Activated naive CD8-positive, alpha-beta T cell treated with anti-CD3 and anti-CD28 coated beads for 36 hours (primary cell): ENCODE measurements at regions not wholly inside any gene's neighbourhood (a gene's known extent, or its start where the extent isn't known, plus 50 kb on each side); places are given as distances from the start of the nearest gene placed in this dataset.

Experiments
- DNase-seq: peaks from one replicate; pipeline ENCODE4 v3.0.0; 2021
- H3K27ac Mint-ChIP-seq: one replicate; pipeline ENCODE4 v1.8.0; 2022; ENCODE audit warnings: mild to moderate bottlenecking, moderate library complexity, mixed read lengths
- H3K27me3 Mint-ChIP-seq: one replicate; pipeline ENCODE4 v1.8.0; 2022; ENCODE audit warnings: mild to moderate bottlenecking, mixed read lengths
- H3K36me3 Mint-ChIP-seq: one replicate; pipeline ENCODE4 v1.8.0; 2021; ENCODE audit warnings: mild to moderate bottlenecking, mixed read lengths
- H3K4me1 Mint-ChIP-seq: one replicate; pipeline ENCODE4 v1.8.0; 2021; ENCODE audit warnings: mixed read lengths
- H3K4me3 Mint-ChIP-seq: one replicate; pipeline ENCODE4 v1.8.0; 2022; ENCODE audit warnings: mild to moderate bottlenecking, moderate library complexity, mixed read lengths
- H3K9me3 Mint-ChIP-seq: one replicate; pipeline ENCODE4 v1.8.0; 2022; ENCODE audit warnings: mixed read lengths

DNA sequence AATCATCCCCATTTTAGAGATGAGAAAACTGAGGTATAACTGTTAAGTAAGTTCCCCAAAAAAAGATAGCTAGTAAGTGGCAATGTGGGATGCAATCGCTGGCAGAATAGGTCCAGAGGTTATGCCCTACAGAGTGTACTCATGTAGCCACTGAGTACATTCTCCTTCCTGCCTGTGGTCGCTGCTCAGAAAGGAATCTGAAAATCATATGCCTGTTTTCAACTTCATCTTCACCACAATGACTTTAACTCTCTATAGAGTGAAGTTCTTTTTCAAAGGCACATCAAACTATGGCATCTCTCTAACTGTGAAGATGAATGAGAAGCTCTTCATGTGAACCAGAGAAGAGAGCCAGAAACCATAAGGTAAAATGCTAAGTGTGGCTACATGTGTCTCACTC, 162.2 kb upstream of the SLC25A13 start:
- DNase-seq, result no peak
- Mint-ChIP-seq H3K36me3 (no peaks in the 10 kb centered on the region), H3K4me1 (peaks cover 5% of the 10 kb centered on the region), H3K27me3 (no peaks in the 10 kb centered on the region), H3K27ac (no peak overlapping the region), H3K4me3 (no peak overlapping the region), H3K9me3 (no peaks in the 10 kb centered on the region)

DNA sequence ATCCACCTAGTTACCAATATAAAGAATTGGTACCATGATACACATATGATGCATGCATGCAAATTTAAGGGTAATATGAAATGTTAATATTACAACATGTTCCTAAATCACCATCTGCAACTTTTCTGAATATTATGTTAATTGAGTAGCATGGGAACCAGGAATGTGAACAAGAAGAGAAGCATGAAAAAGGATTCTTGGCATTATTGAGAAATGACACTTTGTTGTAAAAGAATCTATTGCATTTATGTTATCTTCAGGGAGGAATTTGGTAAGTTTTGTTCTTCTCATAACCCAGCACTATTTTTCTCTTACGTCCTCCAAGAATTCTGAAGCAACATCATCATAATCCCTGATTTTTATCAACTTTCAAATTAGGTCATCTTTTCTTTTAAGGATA, 159.9 kb upstream of the SLC25A13 start:
- Mint-ChIP-seq H3K4me3 (no peak overlapping the region), H3K9me3 (no peaks in the 10 kb centered on the region), H3K4me1 (peaks cover 12% of the 10 kb centered on the region), H3K36me3 (no peaks in the 10 kb centered on the region), H3K27ac (no peak overlapping the region), H3K27me3 (no peaks in the 10 kb centered on the region)
- DNase-seq, result no peak

DNA sequence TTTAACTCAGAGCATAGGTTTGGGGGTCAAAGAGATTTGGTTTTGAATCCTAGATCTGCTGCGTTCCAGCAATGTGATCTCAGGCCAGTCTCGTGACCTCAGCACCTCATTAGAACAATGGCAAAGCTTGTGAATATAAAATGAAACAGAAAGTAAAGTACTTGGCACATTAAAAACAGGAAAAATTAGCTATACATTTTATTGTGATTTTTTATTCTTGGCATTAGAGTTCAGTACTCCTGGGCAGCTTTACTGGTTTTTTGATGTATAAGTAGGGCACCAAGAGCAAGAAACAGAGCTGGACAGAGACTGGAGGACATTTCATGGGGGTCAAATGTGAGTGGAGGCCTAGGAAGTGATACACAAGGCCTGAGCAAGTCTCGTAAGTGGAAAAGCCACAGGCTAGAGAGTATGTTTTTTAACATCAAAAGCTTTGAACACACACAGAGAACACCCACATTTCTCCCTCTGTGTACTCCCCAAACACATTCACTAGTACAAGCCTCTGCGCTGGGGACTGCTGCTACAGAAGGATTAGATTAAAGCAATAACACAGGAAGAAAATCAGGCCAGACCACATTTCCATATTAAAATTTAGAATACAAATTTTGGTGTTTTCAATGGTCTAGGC, 157.2 kb upstream of the SLC25A13 start:
- Mint-ChIP-seq H3K36me3 (no peaks in the 10 kb centered on the region), H3K27ac (peak overlapping the region; percentile 80), H3K4me3 (peak overlapping the region; percentile 24), H3K9me3 (no peaks in the 10 kb centered on the region), H3K27me3 (peaks cover 9% of the 10 kb centered on the region), H3K4me1 (peaks cover 12% of the 10 kb centered on the region)
- DNase-seq, result no peak

DNA sequence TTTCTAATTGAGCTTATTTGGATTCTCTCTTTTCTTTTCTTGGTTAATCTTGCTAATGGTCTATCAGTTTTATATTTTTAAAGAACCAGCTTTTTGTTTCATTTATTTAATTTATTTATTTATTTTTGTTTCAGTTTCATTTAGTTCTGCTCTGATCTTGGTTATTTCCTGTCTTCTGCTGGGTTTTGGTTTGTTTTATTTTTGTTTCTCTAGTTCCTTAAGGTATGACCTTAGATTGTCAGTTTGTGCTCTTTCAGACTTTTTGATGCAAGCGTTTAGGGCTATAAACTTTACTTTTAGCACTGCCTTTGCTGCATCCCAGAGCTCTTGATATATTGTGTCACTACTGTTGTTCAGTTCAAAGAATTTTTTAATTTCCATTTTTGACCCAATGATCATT, 149.7 kb upstream of the SLC25A13 start:
- Mint-ChIP-seq H3K4me1 (peaks cover 9% of the 10 kb centered on the region), H3K4me3 (no peak overlapping the region), H3K9me3 (peaks cover 2% of the 10 kb centered on the region), H3K27me3 (peaks cover 12% of the 10 kb centered on the region), H3K36me3 (no peaks in the 10 kb centered on the region), H3K27ac (no peak overlapping the region)
- no peak for DNase-seq

DNA sequence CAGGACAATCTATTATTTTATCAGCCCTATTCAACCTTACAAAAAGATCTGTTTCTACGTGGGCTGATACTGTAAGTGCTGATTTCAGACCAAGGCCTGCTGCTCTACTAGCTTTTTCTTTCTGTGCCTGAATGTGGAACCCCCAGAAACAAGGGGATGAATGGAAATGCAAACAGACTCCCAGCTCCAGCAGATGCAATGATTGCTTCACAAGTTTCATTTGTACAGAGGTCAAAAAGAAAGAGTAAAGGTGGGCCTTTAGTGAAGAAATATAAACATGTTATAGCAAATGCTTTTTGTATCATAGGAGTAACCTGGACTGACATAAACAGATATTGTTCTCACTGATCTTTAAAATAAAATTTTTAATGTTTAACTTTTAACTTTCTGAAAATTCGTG, 130.2 kb upstream of the SLC25A13 start:
- Mint-ChIP-seq H3K36me3 (no peaks in the 10 kb centered on the region), H3K27ac (no peak overlapping the region), H3K9me3 (no peaks in the 10 kb centered on the region), H3K4me1 (no peaks in the 10 kb centered on the region), H3K27me3 (peaks cover 8% of the 10 kb centered on the region), H3K4me3 (no peak overlapping the region)
- DNase-seq, result no peak

DNA sequence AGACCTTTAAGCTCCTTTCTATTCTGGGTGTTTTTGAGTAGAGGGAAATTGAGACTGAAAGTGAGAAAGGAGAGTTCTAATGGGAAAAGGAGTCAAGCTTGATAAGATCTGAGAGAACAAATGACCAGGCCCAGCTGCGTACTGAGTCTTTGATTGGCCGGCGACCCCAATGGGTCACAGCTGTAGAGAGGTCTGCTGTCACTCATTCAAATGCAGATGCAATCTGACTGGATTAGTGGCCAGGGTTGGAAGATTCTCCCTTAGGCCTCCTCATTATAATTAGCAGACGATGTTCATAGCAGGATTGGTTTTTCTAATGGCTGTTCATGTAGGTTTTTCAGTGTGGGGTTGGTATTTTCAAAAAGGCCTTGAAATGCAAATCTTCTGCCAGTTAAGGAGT, 127.2 kb upstream of the SLC25A13 start:
- no peak overlapping the region for H3K4me3 Mint-ChIP-seq
- DNase-seq, result no peak
- H3K27me3 Mint-ChIP-seq, result peaks cover 8% of the 10 kb centered on the region
- no peaks in the 10 kb centered on the region for H3K4me1 Mint-ChIP-seq
- H3K36me3 Mint-ChIP-seq, result no peaks in the 10 kb centered on the region
- no peak overlapping the region for H3K27ac Mint-ChIP-seq
- H3K9me3 Mint-ChIP-seq, result no peaks in the 10 kb centered on the region

DNA sequence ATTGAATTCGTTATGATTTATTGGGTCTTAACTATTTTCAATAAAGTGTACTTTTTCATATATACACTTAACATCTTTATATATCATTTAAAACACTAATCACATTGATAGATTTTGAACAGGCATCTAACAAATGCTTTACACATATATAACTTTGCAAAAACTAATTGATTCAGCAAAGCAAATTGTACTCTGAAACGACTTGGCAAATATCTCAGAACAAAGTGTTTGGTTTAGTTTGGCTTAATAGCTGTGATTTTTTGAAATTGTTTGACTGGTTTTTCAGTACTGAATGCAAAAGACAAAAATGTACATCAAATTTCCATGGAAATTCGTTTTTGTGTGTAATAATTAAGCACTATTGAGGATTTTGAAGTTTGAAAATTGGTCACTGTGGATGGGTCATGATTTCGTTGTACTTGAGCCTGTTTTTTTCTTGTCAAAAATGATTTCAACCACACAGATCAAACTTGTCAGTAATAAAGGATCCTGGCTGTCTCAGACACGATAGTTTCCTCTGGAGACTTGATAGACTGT, 125.3 kb upstream of the SLC25A13 start:
- DNase-seq, result no peak
- no peak overlapping the region for H3K4me3 Mint-ChIP-seq
- no peaks in the 10 kb centered on the region for H3K36me3 Mint-ChIP-seq
- no peak overlapping the region for H3K27ac Mint-ChIP-seq
- no peaks in the 10 kb centered on the region for H3K9me3 Mint-ChIP-seq
- H3K27me3 Mint-ChIP-seq, result peaks cover 5% of the 10 kb centered on the region
- H3K4me1 Mint-ChIP-seq, result no peaks in the 10 kb centered on the region

DNA sequence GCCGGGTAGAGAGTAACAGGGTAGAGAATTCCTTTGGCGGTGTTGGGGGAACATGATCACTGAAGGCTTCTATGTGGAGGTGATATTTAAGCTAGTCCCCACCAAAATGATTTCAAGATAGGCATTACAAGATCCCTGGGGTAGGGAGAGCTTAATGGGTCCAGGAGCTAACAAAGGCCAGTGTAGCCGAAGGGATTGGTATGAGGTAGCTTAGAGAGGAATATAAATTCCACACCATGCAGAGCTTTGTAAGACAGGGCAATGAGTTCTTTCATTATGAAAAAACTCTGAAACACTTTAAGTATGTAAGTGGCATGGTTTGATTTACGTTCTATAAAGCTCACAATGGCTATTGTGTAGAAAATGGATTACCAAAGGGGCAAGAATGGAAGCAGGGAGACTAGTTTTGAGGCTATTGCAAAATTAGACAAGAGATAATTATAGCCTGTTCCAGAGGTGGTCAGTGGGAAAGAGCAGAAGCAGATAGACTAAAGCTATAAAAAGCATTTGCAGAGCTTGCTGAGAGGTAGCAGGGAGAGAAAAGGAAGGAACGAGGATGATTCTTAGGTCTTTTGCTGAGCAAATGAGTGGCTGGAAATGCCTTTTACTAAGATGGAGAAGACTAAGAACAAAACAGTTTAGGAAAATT, 119.7 kb upstream of the SLC25A13 start:
- no peak for DNase-seq
- H3K9me3 Mint-ChIP-seq, result no peaks in the 10 kb centered on the region
- no peaks in the 10 kb centered on the region for H3K4me1 Mint-ChIP-seq
- H3K4me3 Mint-ChIP-seq, result no peak overlapping the region
- H3K36me3 Mint-ChIP-seq, result no peaks in the 10 kb centered on the region
- no peaks in the 10 kb centered on the region for H3K27me3 Mint-ChIP-seq
- no peak overlapping the region for H3K27ac Mint-ChIP-seq

DNA sequence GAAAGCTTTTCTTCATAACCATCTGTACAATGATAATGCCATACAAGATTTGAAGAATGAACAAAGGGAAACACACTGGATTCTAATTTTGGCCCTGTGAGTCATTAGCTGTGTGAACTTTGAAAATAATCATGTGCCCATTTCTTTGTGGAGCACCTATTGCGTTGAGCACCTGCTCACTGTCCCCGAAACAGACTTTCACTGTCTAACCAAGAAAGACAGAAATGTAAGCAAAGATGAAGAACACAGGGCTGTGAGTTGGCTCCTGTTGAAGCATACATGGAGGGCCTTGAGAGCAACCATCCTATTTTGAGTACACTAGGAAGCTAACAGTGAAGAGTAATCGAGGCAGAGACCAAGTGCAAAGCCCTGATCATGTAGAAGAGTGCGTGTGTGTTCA, 118.4 kb upstream of the SLC25A13 start:
- DNase-seq, result no peak
- Mint-ChIP-seq H3K4me3 (no peak overlapping the region), H3K9me3 (no peaks in the 10 kb centered on the region), H3K27me3 (no peaks in the 10 kb centered on the region), H3K4me1 (no peaks in the 10 kb centered on the region), H3K36me3 (no peaks in the 10 kb centered on the region), H3K27ac (no peak overlapping the region)

DNA sequence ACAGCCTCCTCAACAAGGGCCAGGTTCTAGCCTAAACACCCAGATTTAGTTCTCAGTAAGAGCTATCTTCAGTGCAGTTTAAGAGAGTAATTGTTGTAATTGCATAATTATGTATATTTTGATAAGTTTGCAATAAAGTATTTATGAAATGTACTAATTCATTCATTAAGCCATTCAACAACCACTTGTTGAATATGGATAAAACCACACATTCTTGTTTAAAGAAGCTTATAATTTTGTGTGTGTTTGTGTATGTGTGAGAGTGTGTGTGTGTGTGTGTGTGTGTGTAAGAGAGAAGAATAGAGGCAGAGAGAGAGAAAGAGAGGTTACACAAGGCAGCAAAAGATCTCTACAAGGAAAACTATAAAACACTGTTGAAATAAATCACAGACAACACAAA, 115.0 kb upstream of the SLC25A13 start:
- no peak overlapping the region for H3K4me3 Mint-ChIP-seq
- H3K4me1 Mint-ChIP-seq, result no peaks in the 10 kb centered on the region
- no peak for DNase-seq
- no peaks in the 10 kb centered on the region for H3K27me3 Mint-ChIP-seq
- H3K36me3 Mint-ChIP-seq, result no peaks in the 10 kb centered on the region
- no peak overlapping the region for H3K27ac Mint-ChIP-seq
- no peaks in the 10 kb centered on the region for H3K9me3 Mint-ChIP-seq

DNA sequence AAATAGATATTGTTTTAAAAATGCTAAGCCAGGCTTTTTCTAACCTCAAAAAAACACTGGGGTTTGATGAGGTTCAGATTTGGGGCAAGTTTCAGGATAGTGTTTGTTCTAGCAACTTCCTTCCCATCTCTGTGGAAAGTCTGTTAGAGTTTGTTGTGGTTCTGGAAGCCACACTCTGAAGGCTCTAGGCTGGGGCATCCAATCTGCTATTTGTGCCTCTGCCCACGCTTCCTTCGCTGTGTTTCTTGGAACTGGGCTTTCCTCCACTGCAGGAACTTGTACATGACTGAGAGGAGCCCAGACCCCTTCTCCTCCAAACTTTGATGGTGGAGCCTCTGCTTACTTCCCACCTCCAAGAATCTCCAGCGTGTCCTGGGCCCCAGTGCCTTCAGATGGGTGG, 108.5 kb upstream of the SLC25A13 start:
- Mint-ChIP-seq H3K9me3 (no peaks in the 10 kb centered on the region), H3K27ac (no peak overlapping the region), H3K27me3 (peaks cover 14% of the 10 kb centered on the region), H3K36me3 (no peaks in the 10 kb centered on the region), H3K4me3 (no peak overlapping the region), H3K4me1 (peaks cover 6% of the 10 kb centered on the region)
- no peak for DNase-seq

DNA sequence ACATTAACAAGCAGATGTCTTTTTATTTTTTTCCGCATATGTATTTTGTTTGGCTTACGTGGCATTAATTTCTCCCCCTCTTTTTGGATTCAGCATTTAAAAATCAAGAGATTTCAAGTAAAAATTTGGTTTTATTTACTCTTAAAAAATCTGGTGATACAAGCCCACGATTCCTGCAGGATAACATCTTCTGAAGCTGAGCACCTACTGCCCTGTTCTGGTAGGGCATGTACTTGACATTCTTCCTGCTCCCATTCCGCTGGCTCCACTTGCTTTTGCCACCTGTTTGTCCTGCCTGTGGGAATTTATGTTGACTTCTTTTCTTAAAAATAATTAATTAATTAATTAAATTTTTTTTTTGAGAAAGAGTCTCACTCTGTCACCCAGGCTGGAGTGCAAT, 105.2 kb upstream of the SLC25A13 start:
- DNase-seq, result no peak
- Mint-ChIP-seq H3K9me3 (no peaks in the 10 kb centered on the region), H3K27me3 (peaks cover 14% of the 10 kb centered on the region), H3K4me1 (peaks cover 6% of the 10 kb centered on the region), H3K4me3 (no peak overlapping the region), H3K36me3 (no peaks in the 10 kb centered on the region), H3K27ac (no peak overlapping the region)

DNA sequence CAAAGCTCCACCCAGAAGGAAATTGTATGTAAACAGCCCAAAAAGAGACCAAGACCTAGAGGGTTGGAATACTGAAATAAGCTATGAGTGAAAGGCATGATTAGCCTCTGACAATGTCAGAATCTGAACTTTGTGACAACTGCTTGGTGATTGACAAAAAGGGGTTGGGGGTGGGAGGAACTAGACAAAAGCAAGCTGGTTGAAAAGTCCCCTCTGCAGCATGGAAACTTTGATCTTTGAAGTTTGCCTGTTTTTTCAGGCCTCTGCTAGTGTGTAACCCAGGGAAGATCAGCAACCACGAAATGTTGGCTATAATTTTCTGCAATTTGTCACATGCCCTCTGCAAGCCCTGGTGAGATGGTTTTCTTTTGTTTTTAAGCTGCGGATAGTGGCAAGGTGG, 104.8 kb upstream of the SLC25A13 start:
- no peaks in the 10 kb centered on the region for H3K9me3 Mint-ChIP-seq
- peaks cover 6% of the 10 kb centered on the region for H3K4me1 Mint-ChIP-seq
- H3K4me3 Mint-ChIP-seq, result no peak overlapping the region
- no peak for DNase-seq
- peaks cover 14% of the 10 kb centered on the region for H3K27me3 Mint-ChIP-seq
- no peaks in the 10 kb centered on the region for H3K36me3 Mint-ChIP-seq
- no peak overlapping the region for H3K27ac Mint-ChIP-seq

DNA sequence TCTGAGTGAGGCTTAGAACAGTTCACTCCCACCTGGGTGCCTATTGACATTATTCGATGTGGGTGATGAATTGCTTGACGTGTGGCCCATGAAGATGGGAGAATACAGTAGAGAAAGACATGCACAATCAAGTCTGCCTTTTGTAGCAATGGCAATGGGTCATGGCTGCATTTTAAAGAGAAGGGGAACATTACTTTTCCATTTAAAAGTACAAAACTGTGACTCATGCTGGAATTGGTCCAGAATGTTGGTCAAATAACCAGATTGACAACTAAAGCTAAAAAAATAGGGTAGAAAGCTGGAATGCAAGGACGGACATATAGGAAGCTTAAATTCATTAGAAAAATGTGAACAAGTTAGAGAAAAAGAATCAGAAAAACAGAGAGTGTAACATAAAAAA, 104.1 kb upstream of the SLC25A13 start:
- H3K4me3 Mint-ChIP-seq, result no peak overlapping the region
- H3K36me3 Mint-ChIP-seq, result no peaks in the 10 kb centered on the region
- peaks cover 14% of the 10 kb centered on the region for H3K27me3 Mint-ChIP-seq
- peaks cover 6% of the 10 kb centered on the region for H3K4me1 Mint-ChIP-seq
- no peak for DNase-seq
- H3K27ac Mint-ChIP-seq, result no peak overlapping the region
- H3K9me3 Mint-ChIP-seq, result no peaks in the 10 kb centered on the region

DNA sequence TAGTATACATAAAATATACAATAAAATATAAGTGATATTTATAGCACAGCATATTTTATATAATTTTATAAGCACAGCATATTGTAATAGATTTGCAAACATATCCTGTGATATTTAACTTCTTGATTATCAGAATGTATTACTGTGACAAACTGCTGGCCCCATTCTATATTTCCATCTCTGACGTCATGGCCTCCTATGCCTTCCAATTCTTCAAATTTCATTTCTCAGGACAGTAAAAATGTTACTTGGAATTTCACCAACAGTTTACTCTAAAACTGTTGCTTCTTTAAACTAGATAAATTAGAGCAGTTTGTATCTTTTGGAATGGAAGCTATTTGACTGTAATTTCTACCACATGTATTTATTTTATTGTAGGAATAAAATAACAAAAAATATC, 102.5 kb upstream of the SLC25A13 start:
- no peaks in the 10 kb centered on the region for H3K9me3 Mint-ChIP-seq
- no peak overlapping the region for H3K27ac Mint-ChIP-seq
- DNase-seq, result no peak
- H3K4me1 Mint-ChIP-seq, result peaks cover 2% of the 10 kb centered on the region
- H3K4me3 Mint-ChIP-seq, result no peak overlapping the region
- H3K36me3 Mint-ChIP-seq, result no peaks in the 10 kb centered on the region
- H3K27me3 Mint-ChIP-seq, result peaks cover 14% of the 10 kb centered on the region

DNA sequence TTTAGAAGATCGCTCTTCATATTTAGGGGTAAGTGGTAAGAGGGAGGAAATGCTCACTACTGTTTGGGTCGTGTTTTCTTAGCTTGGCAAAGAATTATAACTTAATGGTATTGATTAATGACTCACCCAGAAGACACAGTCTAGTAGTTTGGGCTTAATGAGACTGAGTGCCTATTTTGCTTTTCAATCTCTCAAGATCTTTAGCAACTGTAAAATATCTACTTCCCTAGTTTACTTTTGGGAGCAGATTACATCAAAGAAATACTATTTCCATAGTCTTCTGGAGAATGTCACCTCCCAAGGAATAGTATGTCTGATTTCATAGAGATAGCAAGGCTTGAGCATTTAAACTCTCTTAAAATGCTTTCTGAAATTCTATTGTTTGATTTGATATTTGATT, 100.5 kb upstream of the SLC25A13 start:
- Mint-ChIP-seq H3K4me1 (peaks cover 2% of the 10 kb centered on the region), H3K27me3 (peaks cover 9% of the 10 kb centered on the region), H3K9me3 (no peaks in the 10 kb centered on the region), H3K36me3 (no peaks in the 10 kb centered on the region), H3K4me3 (no peak overlapping the region), H3K27ac (no peak overlapping the region)
- DNase-seq, result no peak
